A549 (cell line): ENCODE measurements at regions not wholly inside any gene's neighbourhood (a gene's known extent, or its start where the extent isn't known, plus 50 kb on each side); places are given as distances from the start of the nearest gene placed in this dataset.

Experiments
- CTCF ChIP-seq: fragments of >200 bp; sonication (Bioruptor Twin); formaldehyde crosslinking; IDR thresholded peaks from 3 replicates; pipeline ENCODE4 v1.5.1; 2016
- EHMT2 ChIP-seq: fragments of 200-600 bp; sonication (generic); IDR thresholded peaks from 2 replicates; pipeline ENCODE4 v1.6.1; 2016; ENCODE audit warnings: antibody characterized with exemption, low read depth, mild to moderate bottlenecking, moderate library complexity
- HOXB13 ChIP-seq: fragments of 250-450 bp; sonication (Bioruptor Pico); IDR thresholded peaks from 2 replicates; pipeline ENCODE4 v1.5.0; 2020; ENCODE audit warnings: low read depth, mild to moderate bottlenecking, moderate library complexity
- KDM1A ChIP-seq: fragments of 200-600 bp; sonication (generic); IDR thresholded peaks from 2 replicates; pipeline ENCODE4 v1.6.1; 2016; ENCODE audit warnings: low read depth, mild to moderate bottlenecking
- MAX ChIP-seq: IDR thresholded peaks from 2 replicates; pipeline ENCODE4 v1.6.1; 2012
- MAZ ChIP-seq: fragments of 150-350 bp; IDR thresholded peaks from 2 replicates; pipeline ENCODE4 v1.6.1; 2014; ENCODE audit warnings: antibody characterized with exemption, low read depth, low read length, borderline replicate concordance
- MYC ChIP-seq: IDR thresholded peaks from 2 replicates; pipeline ENCODE4 v1.6.1; 2012; ENCODE audit warnings: mild to moderate bottlenecking, inconsistent platforms, low read length, improper control_type of control experiment, borderline replicate concordance
- RAD21 ChIP-seq, 2 experiments: fragments of >200 bp in 1 of 2; sonication (Bioruptor Twin) in 1 of 2; formaldehyde crosslinking in 1 of 2; IDR thresholded peaks in 1 of 2; conservative IDR thresholded peaks in 1 of 2; 2 replicates in 1 of 2; 3 replicates in 1 of 2; pipeline ENCODE4 v1.6.1; 2012 to 2018; ENCODE audit warnings: inconsistent platforms in 1 of 2
- USF2 ChIP-seq: fragments of 450-650 bp; IDR thresholded peaks from 2 replicates; pipeline ENCODE4 v1.6.1; 2014; ENCODE audit warnings: antibody characterized with exemption

GRCh38 chrX:138938003-138938402 is 226.5 kb upstream of the FGF13 start:
- TF ChIP-seq MYC = no peak
- no peak for TF ChIP-seq CTCF
- TF ChIP-seq MAX = no peak
- no peak for TF ChIP-seq HOXB13 (CRISPR knock-in tag)
- no peak for TF ChIP-seq USF2
- no peak for TF ChIP-seq EHMT2
- TF ChIP-seq RAD21 (conservative IDR thresholded peaks at IDR 0.05 in 1 of 2, IDR thresholded peaks at IDR 0.05 in 1 of 2) = no peak
- no peak for TF ChIP-seq KDM1A
- no peak for TF ChIP-seq MAZ
